ENCODE measurements at regions not wholly inside any gene's neighbourhood (a gene's known extent, or its start where the extent isn't known, plus 50 kb on each side); places are given as distances from the start of the nearest gene placed in this dataset.
"Not testable (repeated sequence)": the region's sequence is repeated elsewhere in the genome, so short reads cannot be mapped to it uniquely, and the experiment has no call there.

DNA sequence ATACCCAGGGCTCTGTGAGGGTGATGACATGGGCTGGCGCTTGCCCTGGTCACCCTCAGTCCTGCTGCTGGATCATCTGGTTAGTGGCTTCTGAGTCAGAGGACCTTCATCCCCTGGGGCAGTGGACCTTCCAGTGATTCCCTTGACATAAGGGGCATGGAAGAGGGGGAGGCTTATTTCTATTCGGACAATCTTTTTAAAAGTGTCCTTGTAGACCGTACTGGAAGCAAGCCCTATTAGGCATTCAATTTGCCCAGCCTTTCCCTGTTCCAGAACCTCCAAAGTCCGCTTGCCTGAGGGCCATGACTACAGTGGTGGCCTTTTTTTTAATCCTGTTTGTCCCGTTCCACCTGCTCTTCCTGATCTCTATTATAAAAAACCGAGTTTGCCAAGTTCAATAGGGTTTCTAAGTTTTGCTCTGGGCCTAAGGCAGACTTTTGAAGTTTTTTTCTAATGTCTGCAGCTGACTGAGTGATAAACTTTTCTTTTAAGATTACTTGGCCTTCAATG lies 569.8 kb upstream of the USP24 start:
- DNase-seq (ENCODE audit: low read depth, low spot score); in situ Hi-C loops (cut with HindIII; ENCODE audit: low pct_unique_long_range_greater_than_20kb, low sequenced_read_pairs): not testable (repeated sequence)

- no peak for DNase-seq (ENCODE audit: low read depth, low spot score)
- in situ Hi-C loops (cut with HindIII; ENCODE audit: low pct_unique_long_range_greater_than_20kb, low sequenced_read_pairs) = no loop called here
Measured at GRCh38 chr1:55781944-55782482, 566.8 kb upstream of the USP24 start.

DNA sequence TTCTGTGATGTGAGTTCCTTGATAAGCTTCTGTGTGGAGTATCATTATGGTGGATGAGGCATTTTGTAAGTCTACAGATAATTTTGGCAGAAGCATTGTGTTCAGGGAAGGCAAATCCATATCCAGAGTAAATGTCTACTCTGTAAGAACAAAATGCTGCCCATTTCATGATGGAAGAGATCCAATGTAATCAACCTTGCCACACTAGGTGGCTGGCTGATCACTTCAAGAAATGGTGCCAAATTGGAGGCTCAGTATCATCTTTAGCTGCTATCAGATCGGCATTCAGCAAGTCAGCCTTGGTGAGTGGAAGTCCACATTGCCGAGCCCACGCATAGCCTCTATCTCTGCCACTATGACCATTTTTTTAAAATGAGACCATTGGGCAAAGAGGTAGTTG lies 565.8 kb upstream of the USP24 start:
- in situ Hi-C loops (cut with HindIII; ENCODE audit: low pct_unique_long_range_greater_than_20kb, low sequenced_read_pairs) = no loop called here
- DNase-seq (ENCODE audit: low read depth, low spot score) = no peak

DNA sequence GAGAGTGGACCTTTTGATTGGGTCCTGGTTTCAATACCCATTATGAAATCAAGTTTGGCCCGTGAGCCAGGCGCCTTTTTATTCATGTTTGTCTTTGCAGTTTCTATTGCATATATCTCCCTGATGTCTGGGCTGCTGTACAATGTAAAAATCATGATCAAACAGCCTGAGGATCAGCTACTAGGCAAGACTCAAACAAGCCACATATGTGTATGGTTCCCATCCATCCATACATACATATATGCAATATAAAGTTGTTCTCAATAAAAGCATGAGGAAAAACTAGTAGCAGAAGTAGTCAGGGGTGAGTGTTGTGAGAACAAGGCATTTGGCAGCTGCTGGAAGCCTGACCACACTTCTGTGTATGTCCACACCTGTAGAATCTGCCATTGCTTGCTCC lies 562.4 kb upstream of the USP24 start:
- in situ Hi-C loops (cut with HindIII; ENCODE audit: low pct_unique_long_range_greater_than_20kb, low sequenced_read_pairs) = no loop called here

DNA sequence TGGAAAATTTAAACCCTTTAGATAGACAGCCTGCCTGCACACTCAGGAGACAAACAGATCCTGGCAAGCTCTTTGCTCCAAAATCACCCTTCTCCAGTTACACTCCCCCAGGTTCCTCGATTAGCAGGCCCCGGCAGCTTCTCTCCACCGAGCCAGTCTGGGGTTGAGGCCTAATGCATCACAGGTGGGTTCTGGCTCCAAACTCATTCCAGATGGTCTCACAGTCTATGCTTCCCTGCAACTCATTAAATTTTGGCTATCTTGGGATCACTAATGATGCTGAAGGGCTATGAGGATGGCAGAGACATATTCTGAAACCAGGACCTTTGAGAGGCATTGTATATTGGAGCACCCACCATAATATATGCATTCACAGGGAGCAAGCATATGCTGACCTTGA lies 559.8 kb upstream of the USP24 start:
- in situ Hi-C loops (cut with HindIII; ENCODE audit: low pct_unique_long_range_greater_than_20kb, low sequenced_read_pairs) = no loop called here
- no peak for DNase-seq (ENCODE audit: low read depth, low spot score)

More for the DNA sequence above, 562.4 kb upstream of the USP24 start:
- DNase-seq (ENCODE audit: low read depth, low spot score) = no peak

DNA sequence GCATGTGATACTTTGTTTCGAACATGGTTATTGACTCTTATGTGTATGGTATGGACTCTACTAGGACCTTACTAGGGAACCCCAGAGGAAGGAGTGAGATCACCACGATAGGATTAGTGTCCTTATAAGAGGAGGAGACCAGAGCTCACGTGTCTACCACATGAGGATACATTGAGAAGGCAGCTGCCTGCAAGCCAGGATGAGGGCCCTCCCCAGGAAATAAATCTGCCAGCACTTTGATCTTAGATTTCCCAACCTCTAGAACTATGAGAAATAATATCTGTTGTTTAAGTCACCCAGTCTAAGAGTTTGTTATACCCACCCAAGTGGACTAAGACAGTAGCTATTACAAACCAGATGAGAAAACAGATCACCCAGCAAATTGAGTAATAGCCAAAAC lies 559.3 kb upstream of the USP24 start:
- in situ Hi-C loops (cut with HindIII; ENCODE audit: low pct_unique_long_range_greater_than_20kb, low sequenced_read_pairs) = no loop called here
- DNase-seq (ENCODE audit: low read depth, low spot score) = no peak

DNA sequence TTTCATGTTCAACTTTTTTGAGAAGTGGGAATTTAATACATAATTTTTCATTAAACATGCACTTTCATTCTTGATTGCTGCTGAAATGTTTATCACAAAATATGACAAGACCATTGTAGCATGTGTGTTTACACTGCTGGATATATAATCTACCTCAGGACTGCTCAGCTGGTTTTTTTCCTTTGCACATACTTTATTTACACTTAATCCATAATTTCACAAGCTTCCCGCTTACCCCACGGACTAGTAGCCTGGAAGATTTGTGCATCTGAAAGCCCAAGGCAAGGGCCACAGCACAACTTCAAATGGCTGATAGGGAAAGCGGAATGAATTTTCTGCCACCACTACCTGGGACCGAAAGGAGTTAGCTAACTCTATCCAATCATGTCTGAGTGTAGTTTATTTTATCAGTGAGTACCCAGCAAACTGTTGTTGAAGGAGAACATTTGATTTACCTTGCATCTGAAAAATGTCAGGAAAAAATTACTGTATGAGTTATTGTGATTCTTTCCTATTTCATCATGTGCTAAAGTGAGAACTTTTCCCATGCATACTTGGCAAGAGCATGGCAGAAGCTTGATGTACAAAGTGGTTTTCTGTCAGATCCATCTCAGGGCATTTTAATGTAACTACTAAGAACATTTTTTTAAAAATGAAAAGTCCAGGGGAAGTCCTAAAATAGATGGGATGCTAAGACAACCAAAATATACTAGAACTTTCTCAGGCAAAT lies 558.2 kb upstream of the USP24 start:
- in situ Hi-C loops (cut with HindIII; ENCODE audit: low pct_unique_long_range_greater_than_20kb, low sequenced_read_pairs) = no loop called here
- DNase-seq (ENCODE audit: low read depth, low spot score) = no peak

DNA sequence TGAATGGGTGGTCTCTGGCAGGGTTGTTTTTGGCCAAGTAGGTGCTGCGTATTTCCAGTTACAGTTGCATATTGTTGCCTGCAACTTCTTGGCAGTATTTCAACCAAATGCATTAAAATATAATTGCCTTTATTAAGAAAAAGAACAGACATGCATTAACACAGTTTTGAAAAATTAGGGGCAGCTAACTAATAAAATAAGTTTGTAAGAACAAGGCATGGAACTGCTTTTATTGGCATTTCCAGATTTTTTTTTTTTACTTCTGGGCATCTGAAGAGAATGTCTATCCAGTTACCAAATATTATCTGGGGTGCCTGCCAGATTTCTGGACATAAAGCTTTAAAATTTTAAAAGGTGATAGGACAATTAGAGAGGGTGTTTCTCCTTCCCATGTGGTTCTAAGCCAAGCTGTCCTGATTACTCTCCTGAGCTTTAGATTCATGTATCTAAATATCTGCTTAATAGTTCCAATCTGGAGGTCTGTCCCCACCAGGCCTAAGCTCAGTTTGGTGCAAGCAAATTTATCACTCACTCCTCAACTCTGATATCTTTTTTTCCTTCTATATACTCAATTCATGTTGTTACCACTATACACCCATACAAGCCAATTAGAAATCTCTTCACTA lies 553.3 kb upstream of the USP24 start:
- no peak for DNase-seq (ENCODE audit: low read depth, low spot score)
- in situ Hi-C loops (cut with HindIII; ENCODE audit: low pct_unique_long_range_greater_than_20kb, low sequenced_read_pairs) = no loop called here

GRCh38 chr1:55767171-55767570 lies 552.0 kb upstream of the USP24 start:
- DNase-seq (ENCODE audit: low read depth, low spot score) = no peak
- in situ Hi-C loops (cut with HindIII; ENCODE audit: low pct_unique_long_range_greater_than_20kb, low sequenced_read_pairs) = no loop called here

DNA sequence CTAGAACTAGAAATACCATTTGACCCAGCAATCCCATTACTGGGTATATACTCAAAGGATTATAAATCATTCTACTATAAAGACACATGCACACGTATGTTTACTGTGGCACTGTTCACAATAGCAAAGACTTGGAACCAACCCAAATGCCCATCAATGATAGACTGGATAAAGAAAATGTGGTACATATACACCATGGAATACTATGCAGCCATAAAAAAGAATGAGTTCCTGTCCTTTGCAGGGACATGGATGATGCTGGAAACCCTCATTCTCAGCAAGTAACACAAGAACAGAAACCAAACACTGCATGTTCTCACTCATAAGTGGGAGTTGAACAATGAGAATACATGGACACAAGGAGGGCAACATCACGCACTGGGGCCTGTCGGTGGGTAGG lies 550.3 kb upstream of the USP24 start:
- DNase-seq (ENCODE audit: low read depth, low spot score); in situ Hi-C loops (cut with HindIII; ENCODE audit: low pct_unique_long_range_greater_than_20kb, low sequenced_read_pairs): not testable (repeated sequence)

- no peak for DNase-seq (ENCODE audit: low read depth, low spot score)
- in situ Hi-C loops (cut with HindIII; ENCODE audit: low pct_unique_long_range_greater_than_20kb, low sequenced_read_pairs) = no loop called here
Measured at GRCh38 chr1:55751776-55752175, 536.6 kb upstream of the USP24 start.

DNA sequence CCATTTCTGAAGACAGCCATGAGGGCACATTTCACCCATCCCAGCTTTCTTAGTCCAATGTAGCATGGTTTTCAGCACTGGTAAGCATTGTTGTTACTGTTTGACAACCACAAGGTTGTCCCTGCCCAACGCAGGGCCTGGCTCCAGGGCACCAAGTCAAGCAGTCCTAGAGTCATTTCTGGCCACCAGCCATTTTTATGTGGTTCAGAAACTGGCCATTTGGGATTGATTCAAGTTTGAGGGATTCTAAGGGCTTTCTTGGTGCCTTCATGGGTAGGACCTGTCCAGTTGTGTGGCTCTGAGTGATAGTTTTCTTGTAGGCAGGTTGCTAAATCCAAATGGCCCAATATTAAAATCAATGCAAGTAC lies 535.4 kb upstream of the USP24 start:
- DNase-seq (ENCODE audit: low read depth, low spot score) = no peak
- in situ Hi-C loops (cut with HindIII; ENCODE audit: low pct_unique_long_range_greater_than_20kb, low sequenced_read_pairs) = no loop called here

- DNase-seq (ENCODE audit: low read depth, low spot score) = no peak
- in situ Hi-C loops (cut with HindIII; ENCODE audit: low pct_unique_long_range_greater_than_20kb, low sequenced_read_pairs) = no loop called here
Measured at GRCh38 chr1:55749975-55750627, 534.9 kb upstream of the USP24 start.

DNA sequence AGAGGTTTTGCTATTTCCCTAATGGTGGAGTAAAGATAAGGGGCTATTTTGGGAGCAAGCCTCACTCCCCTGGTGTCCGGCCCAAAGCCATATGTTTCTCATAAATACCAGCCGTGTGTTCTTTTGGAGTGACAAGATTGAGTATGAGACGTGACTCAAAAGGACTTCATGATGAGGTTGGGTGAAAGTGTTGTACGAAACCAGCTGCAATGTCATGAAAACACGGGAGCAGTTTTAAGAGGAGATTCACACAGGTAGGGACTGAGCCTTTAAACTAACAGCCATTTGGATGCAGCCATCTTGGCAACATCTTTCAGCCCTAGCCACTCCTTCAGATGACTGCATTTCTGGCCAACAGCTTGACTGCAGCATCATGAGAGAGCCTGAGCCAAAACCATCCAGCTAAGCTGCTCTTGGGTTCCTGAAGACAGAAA lies 532.3 kb upstream of the USP24 start:
- in situ Hi-C loops (cut with HindIII; ENCODE audit: low pct_unique_long_range_greater_than_20kb, low sequenced_read_pairs) = no loop called here

GRCh38 chr1:55746710-55747109 lies 531.5 kb upstream of the USP24 start:
- in situ Hi-C loops (cut with HindIII; ENCODE audit: low pct_unique_long_range_greater_than_20kb, low sequenced_read_pairs) = no loop called here
- DNase-seq (ENCODE audit: low read depth, low spot score) = no peak

More for the DNA sequence above, 532.3 kb upstream of the USP24 start:
- DNase-seq (ENCODE audit: low read depth, low spot score) = no peak

GRCh38 chr1:55741516-55741915 lies 526.4 kb upstream of the USP24 start:
- in situ Hi-C loops (cut with HindIII; ENCODE audit: low pct_unique_long_range_greater_than_20kb, low sequenced_read_pairs) = no loop called here
- no peak for DNase-seq (ENCODE audit: low read depth, low spot score)

DNA sequence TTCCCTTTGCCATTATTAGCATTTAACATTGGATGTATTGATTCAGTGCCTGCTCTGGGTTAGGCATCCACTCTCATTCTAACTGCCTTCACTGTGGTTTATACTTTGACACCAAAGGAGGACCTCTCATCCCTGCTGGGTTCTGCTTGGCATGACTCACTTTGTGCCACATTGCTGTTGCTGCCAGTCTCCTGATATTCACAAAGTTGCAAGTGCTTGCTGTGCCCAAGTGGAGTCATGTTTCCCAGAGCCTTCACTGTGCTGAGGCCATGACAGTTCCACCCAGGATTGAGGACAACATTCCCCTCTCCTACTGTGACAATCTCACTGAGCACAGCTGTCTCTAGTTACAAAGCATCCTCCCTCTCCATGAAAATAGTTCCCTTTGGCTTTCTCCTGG lies 519.9 kb upstream of the USP24 start:
- DNase-seq (ENCODE audit: low read depth, low spot score) = no peak
- in situ Hi-C loops (cut with HindIII; ENCODE audit: low pct_unique_long_range_greater_than_20kb, low sequenced_read_pairs) = no loop called here

DNA sequence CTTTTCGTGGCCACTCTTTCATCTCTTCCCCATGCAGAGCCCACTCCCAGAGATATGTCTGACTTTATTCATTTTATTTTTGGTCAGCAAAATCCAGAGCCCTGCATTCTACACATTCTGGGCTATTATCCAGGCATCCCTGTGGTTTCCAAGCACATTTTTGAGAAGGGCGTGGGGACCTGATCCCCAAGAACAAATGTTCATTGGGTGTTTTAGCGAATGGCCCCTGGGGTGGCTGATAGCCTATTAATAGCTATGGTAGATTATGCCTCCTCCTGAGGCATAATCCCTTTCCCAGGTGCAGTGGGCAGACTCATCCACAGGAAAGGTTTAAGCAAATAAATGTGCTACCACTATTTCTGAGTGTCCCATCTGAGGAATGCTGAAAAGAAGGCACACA lies 511.8 kb upstream of the USP24 start:
- in situ Hi-C loops (cut with HindIII; ENCODE audit: low pct_unique_long_range_greater_than_20kb, low sequenced_read_pairs) = no loop called here
- no peak for DNase-seq (ENCODE audit: low read depth, low spot score)

Measured in SK-MEL-5 (cell line).